GM12878 (cell line): ENCODE measurements at regions not wholly inside any gene's neighbourhood (a gene's known extent, or its start where the extent isn't known, plus 50 kb on each side); places are given as distances from the start of the nearest gene placed in this dataset.

Experiments
- ATAC-seq: fragments of 200-7000 bp; cut with Tn5 transposase; 3 replicates; pipeline ENCODE4 v1.9.1; 2020; ENCODE audit warnings: mild to moderate bottlenecking, moderate library complexity
- BruUV-seq: library from RNA; stranded (reverse); fragments of 400-500 nt; replicated peaks from 2 replicates; lab custom pipeline; 2021; lab: Mats Ljungman, UMichigan
- CTCF ChIA-PET: fragments of 300-600 bp; sonication (Branson Sonifier 250); formaldehyde crosslinking; extraction: SDS; loops from one replicate; lab custom pipeline; 2021; ENCODE audit warnings: inconsistent platforms; lab: Yijun Ruan, JAX
- POLR2A ChIA-PET: fragments of 350-600 bp; formaldehyde crosslinking; extraction: SDS; loops from one replicate; lab custom pipeline; 2021; ENCODE audit warnings: inconsistent platforms; lab: Charles Lee
- RAD21 ChIA-PET: fragments of 300-600 bp; sonication (Branson Sonifier 250); formaldehyde crosslinking; loops from one replicate; lab custom pipeline; 2023; ENCODE audit warnings: antibody characterized with exemption; ENCODE audit not compliant: unreplicated experiment; lab: Charles Lee
- SMC1A ChIA-PET: fragments of 300-600 bp; sonication (Branson Sonifier 250); formaldehyde crosslinking; loops from one replicate; lab custom pipeline; 2023; ENCODE audit not compliant: unreplicated experiment, uncharacterized antibody; lab: Charles Lee
- DNase-seq: peaks from one replicate; pipeline ENCODE4 v3.0.0-alpha.2; 2011; ENCODE audit warnings: low read depth, low spot score
- FAIRE-seq: peaks from 3 replicates; lab custom pipeline; 2011; peaks lifted over from hg19 to GRCh38; lab: Jason Lieb, UNC
- H2AFZ ChIP-seq: 2 replicates; pipeline ENCODE4 v1.6.0; 2011; ENCODE audit warnings: low read depth, low read length, control low read depth; ENCODE audit not compliant: control insufficient read depth
- H3K27ac ChIP-seq: 2 replicates; pipeline ENCODE4 v1.5.1; 2011; ENCODE audit warnings: control low read depth; ENCODE audit not compliant: control insufficient read depth, insufficient read depth
- H3K27me3 ChIP-seq, 2 experiments: replicated peaks in 1 of 2; 2 replicates each; pipeline versions ENCODE4 v1.6.0 to v1.6.1; 2011; ENCODE audit warnings: low read length in 1 of 2; ENCODE audit not compliant: control insufficient read depth in 2 of 2, insufficient read depth in 2 of 2
- H3K36me3 ChIP-seq, 2 experiments: 2 replicates each; pipeline ENCODE4 v1.5.1; 2011; ENCODE audit warnings: low read length in 1 of 2; ENCODE audit not compliant: control insufficient read depth in 2 of 2, insufficient read depth in 2 of 2
- H3K4me1 ChIP-seq: 2 replicates; pipeline ENCODE4 v1.6.1; 2011; ENCODE audit warnings: mild to moderate bottlenecking, low read length, moderate library complexity, mixed read lengths; ENCODE audit not compliant: control insufficient read depth, insufficient read depth
- H3K4me2 ChIP-seq: 2 replicates; pipeline ENCODE4 v1.6.0; 2011; ENCODE audit warnings: control low read depth; ENCODE audit not compliant: control insufficient read depth, insufficient read depth
- H3K4me3 ChIP-seq: fragments of 200-600 bp; sonication (generic); 2 replicates; pipeline ENCODE4 v1.5.1; 2016
- H3K79me2 ChIP-seq: 2 replicates; pipeline ENCODE4 v1.6.0; 2011; ENCODE audit warnings: low read length; ENCODE audit not compliant: control insufficient read depth, insufficient read depth
- H3K9ac ChIP-seq: 2 replicates; pipeline ENCODE4 v1.8.0; 2011; ENCODE audit warnings: low read length, control low read depth, mixed read lengths; ENCODE audit not compliant: control insufficient read depth, insufficient read depth
- H3K9me3 ChIP-seq: replicated peaks from 3 replicates; pipeline ENCODE4 v1.5.1; 2011; ENCODE audit warnings: mild to moderate bottlenecking, low read length; ENCODE audit not compliant: control insufficient read depth, insufficient read depth
- H4K20me1 ChIP-seq: 2 replicates; pipeline ENCODE4 v1.6.0; 2011; ENCODE audit not compliant: control insufficient read depth, insufficient read depth
- BMI1 ChIP-seq: fragments of 450-650 bp; IDR thresholded peaks from 2 replicates; pipeline ENCODE4 v1.6.1; 2016; ENCODE audit warnings: mild to moderate bottlenecking, moderate library complexity, borderline replicate concordance
- HDAC6 ChIP-seq: fragments of 200-600 bp; sonication (generic); IDR thresholded peaks from one replicate; pipeline ENCODE4 v1.8.0; 2017; ENCODE audit warnings: antibody characterized with exemption; ENCODE audit not compliant: unreplicated experiment
- MYB ChIP-seq: fragments of 150-350 bp; IDR thresholded peaks from 2 replicates; pipeline ENCODE4 v1.6.1; 2014; ENCODE audit warnings: mild to moderate bottlenecking, low read depth, low read length, borderline replicate concordance
- RAD21 ChIP-seq: IDR thresholded peaks from 2 replicates; pipeline ENCODE4 v1.6.1; 2011; ENCODE audit warnings: mild to moderate bottlenecking, low read depth, low read length, moderate library complexity; ENCODE audit not compliant: insufficient read depth
- SREBF2 ChIP-seq: IDR thresholded peaks from 2 replicates; pipeline ENCODE4 v1.6.1; 2012; ENCODE audit warnings: mild to moderate bottlenecking, low read length
- TCF7 ChIP-seq: IDR thresholded peaks from 2 replicates; pipeline ENCODE4 v1.6.1; 2014; ENCODE audit warnings: antibody characterized with exemption, borderline replicate concordance
- ZBTB40 ChIP-seq: fragments of 450-650 bp; IDR thresholded peaks from 2 replicates; pipeline ENCODE4 v1.6.1; 2016; ENCODE audit warnings: mild to moderate bottlenecking, moderate library complexity, borderline replicate concordance
- ZNF207 ChIP-seq: fragments of 450-650 bp; IDR thresholded peaks from 2 replicates; pipeline ENCODE4 v1.6.1; 2014; ENCODE audit warnings: antibody characterized with exemption, mild to moderate bottlenecking, borderline replicate concordance
- WGBS: methylation state at CpG from one replicate; pipeline ENCODE4 v1.1.6; 2016; ENCODE audit warnings: low lambda C conversion rate; ENCODE audit not compliant: insufficient replicate concordance, insufficient coverage; ENCODE audit errors: missing lambda C conversion rate; 5-methylcytosine and 5-hydroxymethylcytosine counted together
- in situ Hi-C: fragments of 300-500 bp; cut with MboI; formaldehyde crosslinking; loops from 9 replicates; pipeline ENCODE4 v1.14.3; 2018; ENCODE audit warnings: mixed read lengths
- intact Hi-C: fragments of 100-400 bp; cut with micrococcal nuclease; formaldehyde crosslinking; loops from one replicate; pipeline ENCODE4 v1.14.2; 2022; ENCODE audit not compliant: unreplicated experiment

GRCh38 chr2:15810477-15811150 is 129.7 kb upstream of the MYCN start:
- H3K4me3 ChIP-seq, result no peak overlapping the region
- H2AFZ ChIP-seq, result no peak overlapping the region
- TF ChIP-seq ZBTB40, result no peak
- TF ChIP-seq TCF7, result no peak
- TF ChIP-seq RAD21, result no peak
- TF ChIP-seq HDAC6, result no peak
- TF ChIP-seq MYB, result no peak
- no peak for TF ChIP-seq SREBF2
- no peak for TF ChIP-seq ZNF207
- no peak for TF ChIP-seq BMI1
- ChIA-PET SMC1A (no interaction called here), POLR2A (no interaction called here), CTCF (no interaction called here), RAD21 (no interaction called here)
- in situ Hi-C loops (no loop called here), intact Hi-C loops (no loop called here)
- BruUV-seq, result no TSS peak
- no peaks in the 10 kb centered on the region for H3K79me2 ChIP-seq
- H3K9me3 ChIP-seq, result no peaks in the 10 kb centered on the region
- H4K20me1 ChIP-seq, result no peaks in the 10 kb centered on the region
- no peak overlapping the region for H3K9ac ChIP-seq
- H3K4me1 ChIP-seq, result no peaks in the 10 kb centered on the region
- DNase-seq (no peak), FAIRE-seq (no peak), ATAC-seq (no peak)
- no peak overlapping the region for H3K27ac ChIP-seq
- peaks cover 0 to 7% of the 10 kb centered on the region in 2 experiments; a peak in 3 of 4 replicates for H3K27me3 ChIP-seq
- no peak overlapping the region for H3K4me2 ChIP-seq
- no peaks in the 10 kb centered on the region for H3K36me3 ChIP-seq
- WGBS, result 28% methylated on average over 12 of the region's 12 CpGs
